ENCODE measurements at regions not wholly inside any gene's neighbourhood (a gene's known extent, or its start where the extent isn't known, plus 50 kb on each side); places are given as distances from the start of the nearest gene placed in this dataset.

DNA sequence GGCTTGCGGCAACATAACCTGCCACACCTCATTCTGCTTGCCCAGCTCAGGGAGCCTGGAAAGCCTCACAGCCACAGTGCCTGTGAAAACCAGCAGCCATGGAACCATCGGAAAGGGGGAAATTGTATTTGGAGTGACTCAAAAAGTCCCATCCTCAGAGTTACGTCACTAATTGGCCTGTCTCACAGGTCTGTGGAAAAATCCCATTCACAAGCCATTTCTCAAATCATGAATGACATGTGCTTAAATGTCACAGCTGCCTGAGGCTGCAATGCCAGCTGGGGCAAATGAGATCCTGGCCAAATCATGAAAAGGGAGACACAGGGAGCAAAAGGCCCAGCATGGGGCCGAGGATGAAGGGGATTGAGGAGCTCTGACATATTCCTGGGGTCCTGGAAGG is 486.9 kb upstream of the RAB6C start:
- no peaks in the 10 kb centered on the region for H4K20me1 ChIP-seq (replicated peaks; ENCODE audit: control insufficient read depth, insufficient read depth, low read length)
- no peaks in the 10 kb centered on the region for H3K79me2 ChIP-seq (ENCODE audit: control insufficient read depth, insufficient read depth, low read length)
- in situ Hi-C loops (cut with MboI): no loop called here
- H3K4me1 ChIP-seq (replicated peaks in 1 of 2; ENCODE audit: control insufficient read depth in 2 of 2, insufficient read depth in 2 of 2, low read length in 2 of 2): no peaks in the 10 kb centered on the region
- TF ChIP-seq CBX8 (IDR thresholded peaks at IDR 0.05; ENCODE audit: borderline replicate concordance, extremely low read depth, low read depth, low read length, poor library complexity, severe bottlenecking): no peak
- TF ChIP-seq, protein P1, sequence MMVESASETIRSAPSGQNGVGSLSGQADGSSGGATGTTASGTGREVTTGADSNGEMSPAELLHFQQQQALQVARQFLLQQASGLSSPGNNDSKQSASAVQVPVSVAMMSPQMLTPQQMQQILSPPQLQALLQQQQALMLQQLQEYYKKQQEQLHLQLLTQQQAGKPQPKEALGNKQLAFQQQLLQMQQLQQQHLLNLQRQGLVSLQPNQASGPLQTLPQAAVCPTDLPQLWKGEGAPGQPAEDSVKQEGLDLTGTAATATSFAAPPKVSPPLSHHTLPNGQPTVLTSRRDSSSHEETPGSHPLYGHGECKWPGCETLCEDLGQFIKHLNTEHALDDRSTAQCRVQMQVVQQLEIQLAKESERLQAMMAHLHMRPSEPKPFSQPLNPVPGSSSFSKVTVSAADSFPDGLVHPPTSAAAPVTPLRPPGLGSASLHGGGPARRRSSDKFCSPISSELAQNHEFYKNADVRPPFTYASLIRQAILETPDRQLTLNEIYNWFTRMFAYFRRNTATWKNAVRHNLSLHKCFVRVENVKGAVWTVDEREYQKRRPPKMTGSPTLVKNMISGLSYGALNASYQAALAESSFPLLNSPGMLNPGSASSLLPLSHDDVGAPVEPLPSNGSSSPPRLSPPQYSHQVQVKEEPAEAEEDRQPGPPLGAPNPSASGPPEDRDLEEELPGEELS (CRISPR knock-in tag; IDR thresholded peaks at IDR 0.05; ENCODE audit: borderline replicate concordance): no peak
- TF ChIP-seq, protein P2, sequence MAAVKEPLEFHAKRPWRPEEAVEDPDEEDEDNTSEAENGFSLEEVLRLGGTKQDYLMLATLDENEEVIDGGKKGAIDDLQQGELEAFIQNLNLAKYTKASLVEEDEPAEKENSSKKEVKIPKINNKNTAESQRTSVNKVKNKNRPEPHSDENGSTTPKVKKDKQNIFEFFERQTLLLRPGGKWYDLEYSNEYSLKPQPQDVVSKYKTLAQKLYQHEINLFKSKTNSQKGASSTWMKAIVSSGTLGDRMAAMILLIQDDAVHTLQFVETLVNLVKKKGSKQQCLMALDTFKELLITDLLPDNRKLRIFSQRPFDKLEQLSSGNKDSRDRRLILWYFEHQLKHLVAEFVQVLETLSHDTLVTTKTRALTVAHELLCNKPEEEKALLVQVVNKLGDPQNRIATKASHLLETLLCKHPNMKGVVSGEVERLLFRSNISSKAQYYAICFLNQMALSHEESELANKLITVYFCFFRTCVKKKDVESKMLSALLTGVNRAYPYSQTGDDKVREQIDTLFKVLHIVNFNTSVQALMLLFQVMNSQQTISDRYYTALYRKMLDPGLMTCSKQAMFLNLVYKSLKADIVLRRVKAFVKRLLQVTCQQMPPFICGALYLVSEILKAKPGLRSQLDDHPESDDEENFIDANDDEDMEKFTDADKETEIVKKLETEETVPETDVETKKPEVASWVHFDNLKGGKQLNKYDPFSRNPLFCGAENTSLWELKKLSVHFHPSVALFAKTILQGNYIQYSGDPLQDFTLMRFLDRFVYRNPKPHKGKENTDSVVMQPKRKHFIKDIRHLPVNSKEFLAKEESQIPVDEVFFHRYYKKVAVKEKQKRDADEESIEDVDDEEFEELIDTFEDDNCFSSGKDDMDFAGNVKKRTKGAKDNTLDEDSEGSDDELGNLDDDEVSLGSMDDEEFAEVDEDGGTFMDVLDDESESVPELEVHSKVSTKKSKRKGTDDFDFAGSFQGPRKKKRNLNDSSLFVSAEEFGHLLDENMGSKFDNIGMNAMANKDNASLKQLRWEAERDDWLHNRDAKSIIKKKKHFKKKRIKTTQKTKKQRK (IDR thresholded peaks at IDR 0.05; ENCODE audit: borderline replicate concordance, low read depth, low read length): no peak
- TF ChIP-seq MTA2 (IDR thresholded peaks at IDR 0.05; ENCODE audit: low read depth): no peak
- TF ChIP-seq ZNF695 (CRISPR knock-in tag; IDR thresholded peaks at IDR 0.05): no peak
- no peak for TF ChIP-seq MCM5 (IDR thresholded peaks at IDR 0.05; ENCODE audit: low read depth)
- no peak for TF ChIP-seq YY1 (IDR thresholded peaks at IDR 0.05; ENCODE audit: borderline replicate concordance in 1 of 3, control insufficient read depth in 1 of 3, extremely low read depth in 1 of 3, insufficient read depth in 3 of 3, insufficient read length in 1 of 3, insufficient replicate concordance in 2 of 3, low read depth in 1 of 3, low read length in 2 of 3)
- no peak for TF ChIP-seq NONO (IDR thresholded peaks at IDR 0.05; ENCODE audit: low read depth in 2 of 2, low read length in 1 of 2)
- TF ChIP-seq KHSRP (IDR thresholded peaks at IDR 0.05): no peak
- TF ChIP-seq ZFP30 (CRISPR knock-in tag; IDR thresholded peaks at IDR 0.05; ENCODE audit: borderline replicate concordance): no peak
- no peak for TF ChIP-seq ZBTB1 (CRISPR knock-in tag; IDR thresholded peaks at IDR 0.05; ENCODE audit: borderline replicate concordance, low read depth)
- TF ChIP-seq, protein P3, sequence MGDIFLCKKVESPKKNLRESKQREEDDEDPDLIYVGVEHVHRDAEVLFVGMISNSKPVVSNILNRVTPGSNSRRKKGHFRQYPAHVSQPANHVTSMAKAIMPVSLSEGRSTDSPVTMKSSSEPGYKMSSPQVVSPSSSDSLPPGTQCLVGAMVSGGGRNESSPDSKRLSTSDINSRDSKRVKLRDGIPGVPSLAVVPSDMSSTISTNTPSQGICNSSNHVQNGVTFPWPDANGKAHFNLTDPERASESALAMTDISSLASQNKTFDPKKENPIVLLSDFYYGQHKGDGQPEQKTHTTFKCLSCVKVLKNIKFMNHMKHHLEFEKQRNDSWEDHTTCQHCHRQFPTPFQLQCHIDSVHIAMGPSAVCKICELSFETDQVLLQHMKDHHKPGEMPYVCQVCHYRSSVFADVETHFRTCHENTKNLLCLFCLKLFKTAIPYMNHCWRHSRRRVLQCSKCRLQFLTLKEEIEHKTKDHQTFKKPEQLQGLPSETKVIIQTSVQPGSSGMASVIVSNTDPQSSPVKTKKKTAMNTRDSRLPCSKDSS (IDR thresholded peaks at IDR 0.05; ENCODE audit: low read depth, partially characterized antibody): no peak
- TF ChIP-seq ZNF311 (CRISPR knock-in tag; IDR thresholded peaks at IDR 0.05): no peak
- CTCF ChIA-PET (ENCODE audit: low intra/inter-chr PET ratio): no interaction called here
- H3K36me3 ChIP-seq (ENCODE audit: control insufficient read depth, insufficient read depth, low read length): no peaks in the 10 kb centered on the region
- DNase-seq (ENCODE audit: extremely low read depth in 1 of 4, low spot score in 3 of 4) (no peak), ATAC-seq (no peak), FAIRE-seq (no peak)
- no peaks in the 10 kb centered on the region for H3K9me3 ChIP-seq (replicated peaks; ENCODE audit: control insufficient read depth, insufficient read depth, low read depth, low read length)
- BruUV-seq (replicated peaks): no TSS peak
- H3K27me3 ChIP-seq (ENCODE audit: control insufficient read depth in 2 of 2, insufficient read depth in 2 of 2, low read length in 2 of 2): peaks cover 0 to 16% of the 10 kb centered on the region in 2 experiments; a peak in 2 of 5 replicates
- H2AFZ ChIP-seq (ENCODE audit: low read depth, low read length): no peak overlapping the region
- POLR2A ChIA-PET: no interaction called here
- no peak overlapping the region for H3K9ac ChIP-seq (ENCODE audit: insufficient read depth in 1 of 2, low read depth in 2 of 2, low read length in 2 of 2)
- intact Hi-C loops (cut with micrococcal nuclease): no loop called here
- no peak overlapping the region for H3K27ac ChIP-seq (ENCODE audit: extremely low read depth, low read depth, low read length)
- H3K4me3 ChIP-seq: no peak overlapping the region
- WGBS (ENCODE audit: insufficient coverage, low coverage, missing lambda C conversion rate): 0% methylated on average over 4 of the region's 4 CpGs
- no peaks in the 10 kb centered on the region for H3K9me1 ChIP-seq (ENCODE audit: control insufficient read depth, insufficient read depth, low read length)
- H3K4me2 ChIP-seq (ENCODE audit: insufficient read depth, low read length): no peak overlapping the region
